ENCODE measurements at regions not wholly inside any gene's neighbourhood (a gene's known extent, or its start where the extent isn't known, plus 50 kb on each side); places are given as distances from the start of the nearest gene placed in this dataset.

- H2AFZ ChIP-seq (ENCODE audit: low read depth), result no peak overlapping the region
Observed at GRCh38 chr10:29715296-29715695, 80.5 kb upstream of the SVIL start.

GRCh38 chr10:29714096-29714874, 79.5 kb upstream of the SVIL start:
- no peak overlapping the region for H3K9ac ChIP-seq
- H3K27me3 ChIP-seq (ENCODE audit: insufficient read depth), result no peaks in the 10 kb centered on the region
- no peak for TF ChIP-seq ELF1 (IDR thresholded peaks at IDR 0.05)
- TF ChIP-seq, protein P1, sequence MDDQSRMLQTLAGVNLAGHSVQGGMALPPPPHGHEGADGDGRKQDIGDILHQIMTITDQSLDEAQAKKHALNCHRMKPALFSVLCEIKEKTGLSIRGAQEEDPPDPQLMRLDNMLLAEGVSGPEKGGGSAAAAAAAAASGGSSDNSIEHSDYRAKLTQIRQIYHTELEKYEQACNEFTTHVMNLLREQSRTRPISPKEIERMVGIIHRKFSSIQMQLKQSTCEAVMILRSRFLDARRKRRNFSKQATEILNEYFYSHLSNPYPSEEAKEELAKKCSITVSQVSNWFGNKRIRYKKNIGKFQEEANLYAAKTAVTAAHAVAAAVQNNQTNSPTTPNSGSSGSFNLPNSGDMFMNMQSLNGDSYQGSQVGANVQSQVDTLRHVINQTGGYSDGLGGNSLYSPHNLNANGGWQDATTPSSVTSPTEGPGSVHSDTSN (IDR thresholded peaks at IDR 0.05), result peak; percentile 24; the same call in 1 of the 2 replicates
- TF ChIP-seq FOSL2 (IDR thresholded peaks at IDR 0.05; ENCODE audit: borderline replicate concordance, low read depth), result peak; percentile 86
- peak; percentile 20; the same call in 1 of the 2 replicates for TF ChIP-seq MAX (IDR thresholded peaks at IDR 0.05; ENCODE audit: low read depth)
- peak; percentile 68 for TF ChIP-seq JUND (IDR thresholded peaks at IDR 0.05)
- peak; percentile 52; the same call in 1 of the 2 replicates for TF ChIP-seq TCF12 (IDR thresholded peaks at IDR 0.05)
- TF ChIP-seq POLR2AphosphoS5 (IDR thresholded peaks at IDR 0.05; ENCODE audit: low read depth, low read length), result no peak
- peaks cover 87% of the 10 kb centered on the region for H3K79me2 ChIP-seq (ENCODE audit: insufficient read depth)
- peaks cover 0 to 38% of the 10 kb centered on the region in 2 experiments for H3K36me3 ChIP-seq (replicated peaks in 1 of 2; ENCODE audit: control insufficient read depth in 1 of 2, insufficient read depth in 2 of 2, low read length in 1 of 2)
- ChIA-PET POLR2A (no interaction called here), CTCF (no interaction called here)
- H3F3A ChIP-seq (replicated peaks; ENCODE audit: insufficient read depth), result peaks cover 23% of the 10 kb centered on the region
- no peak overlapping the region for H3K4me3 ChIP-seq (ENCODE audit: low read depth in 2 of 2, low read length in 1 of 2)
- H2AFZ ChIP-seq (ENCODE audit: low read depth), result no peak overlapping the region
- peaks cover 1% of the 10 kb centered on the region; the same call in 1 of the 2 replicates for H3K9me3 ChIP-seq
- no peak overlapping the region for H3K4me2 ChIP-seq
- H4K20me1 ChIP-seq (ENCODE audit: insufficient read depth), result peaks cover 52% of the 10 kb centered on the region
- H3K4me1 ChIP-seq (ENCODE audit: control insufficient read depth in 1 of 2, insufficient read depth in 2 of 2, low read depth in 1 of 2, low read length in 1 of 2), result no peaks in the 10 kb centered on the region
- WGBS (ENCODE audit: low lambda C conversion rate), result 50% methylated on average over 9 of the region's 9 CpGs
- no peaks in the 10 kb centered on the region for H3K9me2 ChIP-seq
- peak overlapping the region in 1 of 2 experiments; percentile 66; a peak in 2 of 4 replicates for H3K27ac ChIP-seq (ENCODE audit: low read depth in 2 of 2, low read length in 1 of 2)
- no peak for DNase-seq

More at GRCh38 chr10:29715296-29715695, 80.5 kb upstream of the SVIL start:
- H3K9ac ChIP-seq, result no peak overlapping the region
- ChIA-PET POLR2A (no interaction called here), CTCF (no interaction called here)
- no peaks in the 10 kb centered on the region for H3K27me3 ChIP-seq (ENCODE audit: insufficient read depth)
- no peak overlapping the region for H3K4me2 ChIP-seq
- H3K79me2 ChIP-seq (ENCODE audit: insufficient read depth), result peaks cover 90% of the 10 kb centered on the region
- DNase-seq, result no peak
- peak overlapping the region in 1 of 2 experiments; percentile 66; a peak in 1 of 4 replicates for H3K27ac ChIP-seq (ENCODE audit: low read depth in 2 of 2, low read length in 1 of 2)
- no peaks in the 10 kb centered on the region for H3K4me1 ChIP-seq (ENCODE audit: control insufficient read depth in 1 of 2, insufficient read depth in 2 of 2, low read depth in 1 of 2, low read length in 1 of 2)
- peaks cover 24% of the 10 kb centered on the region for H3F3A ChIP-seq (replicated peaks; ENCODE audit: insufficient read depth)
- no peak overlapping the region for H3K4me3 ChIP-seq (ENCODE audit: low read depth in 2 of 2, low read length in 1 of 2)
- H4K20me1 ChIP-seq (ENCODE audit: insufficient read depth), result peaks cover 41% of the 10 kb centered on the region; the same call in 1 of the 2 replicates
- H3K9me3 ChIP-seq, result peaks cover 10% of the 10 kb centered on the region
- 91% methylated on average over 2 of the region's 2 CpGs for WGBS (ENCODE audit: low lambda C conversion rate)
- H3K9me2 ChIP-seq, result no peaks in the 10 kb centered on the region
- no peak for TF ChIP-seq RFX5 (IDR thresholded peaks at IDR 0.05; ENCODE audit: low read length)
- TF ChIP-seq MEF2A (IDR thresholded peaks at IDR 0.05; ENCODE audit: borderline replicate concordance, low read depth), result no peak
- TF ChIP-seq RAD21 (IDR thresholded peaks at IDR 0.05; ENCODE audit: low read length), result no peak
- no peak for TF ChIP-seq SIN3A (IDR thresholded peaks at IDR 0.05; ENCODE audit: borderline replicate concordance, low read depth, low read length)
- TF ChIP-seq NFIC (IDR thresholded peaks at IDR 0.05; ENCODE audit: borderline replicate concordance), result no peak
- TF ChIP-seq TAF1 (IDR thresholded peaks at IDR 0.05; ENCODE audit: borderline replicate concordance, low read depth, low read length), result no peak
- no peak for TF ChIP-seq TEAD4 (IDR thresholded peaks at IDR 0.05; ENCODE audit: borderline replicate concordance, insufficient read depth)
- TF ChIP-seq, protein P2, sequence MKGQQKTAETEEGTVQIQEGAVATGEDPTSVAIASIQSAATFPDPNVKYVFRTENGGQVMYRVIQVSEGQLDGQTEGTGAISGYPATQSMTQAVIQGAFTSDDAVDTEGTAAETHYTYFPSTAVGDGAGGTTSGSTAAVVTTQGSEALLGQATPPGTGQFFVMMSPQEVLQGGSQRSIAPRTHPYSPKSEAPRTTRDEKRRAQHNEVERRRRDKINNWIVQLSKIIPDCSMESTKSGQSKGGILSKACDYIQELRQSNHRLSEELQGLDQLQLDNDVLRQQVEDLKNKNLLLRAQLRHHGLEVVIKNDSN (IDR thresholded peaks at IDR 0.05; ENCODE audit: borderline replicate concordance, low read depth), result no peak
- TF ChIP-seq NRF1 (IDR thresholded peaks at IDR 0.05; ENCODE audit: low read depth, low read length), result no peak
- H3K36me3 ChIP-seq (replicated peaks in 1 of 2; ENCODE audit: control insufficient read depth in 1 of 2, insufficient read depth in 2 of 2, low read length in 1 of 2), result peaks cover 0 to 47% of the 10 kb centered on the region in 2 experiments

All from SK-N-SH (cell line).